B cell (primary cell): ENCODE measurements at regions not wholly inside any gene's neighbourhood (a gene's known extent, or its start where the extent isn't known, plus 50 kb on each side); places are given as distances from the start of the nearest gene placed in this dataset.

Experiments used
- ATAC-seq: fragments of 200-7000 bp; cut with Tn5 transposase; one replicate; pipeline ENCODE4 v1.10.0; 2021; ENCODE audit warnings: low read depth, mild to moderate bottlenecking, moderate number of reproducible peaks, moderate library complexity
- CTCF ChIA-PET: fragments of 350-600 bp; sonication (Branson Sonifier 250); formaldehyde crosslinking; loops from one replicate; lab custom pipeline; 2021; ENCODE audit warnings: antibody characterized with exemption, inconsistent platforms; lab: Charles Lee
- POLR2A ChIA-PET: fragments of 350-600 bp; sonication (Branson Sonifier 250); formaldehyde crosslinking; loops from one replicate; lab custom pipeline; 2021; ENCODE audit warnings: antibody characterized with exemption; lab: Charles Lee
- DNase-seq: peaks from one replicate; pipeline ENCODE4 v3.0.0; 2013
- H2AFZ ChIP-seq: 2 replicates; pipeline ENCODE4 v1.6.1; 2012; ENCODE audit warnings: mild to moderate bottlenecking, low read depth, low read length; ENCODE audit not compliant: insufficient read depth, poor library complexity, severe bottlenecking
- H3K27ac ChIP-seq, 2 donors: 1 replicate in 1 of 2; 2 replicates in 1 of 2; pipeline ENCODE4 v1.5.1; 2012 to 2013; ENCODE audit warnings: low read length in 2 of 2, mild to moderate bottlenecking in 2 of 2, moderate library complexity in 1 of 2
- H3K27me3 ChIP-seq, 4 experiments: fragments of 200-600 bp in 1 of 4; sonication (generic) in 1 of 4; replicated peaks in 1 of 4; 1 replicate in 2 of 4; 2 replicates in 2 of 4; pipeline versions ENCODE4 v1.6.1 to v1.7.0; 2013 to 2016; ENCODE audit warnings: low read length in 3 of 4, mild to moderate bottlenecking in 2 of 4, mixed read lengths in 1 of 4, moderate library complexity in 1 of 4; ENCODE audit not compliant: insufficient read depth in 4 of 4, control insufficient read depth in 3 of 4; ENCODE audit errors: control extremely low read depth in 1 of 4
- H3K36me3 ChIP-seq, 2 experiments: replicated peaks in 1 of 2; 1 replicate in 1 of 2; 2 replicates in 1 of 2; pipeline versions ENCODE4 v1.6.1 to v1.7.1; 2013; ENCODE audit warnings: low read length in 1 of 2; ENCODE audit not compliant: insufficient read depth in 2 of 2, control insufficient read depth in 1 of 2; ENCODE audit errors: control extremely low read depth in 1 of 2, extremely low read depth in 1 of 2
- H3K4me1 ChIP-seq, 2 donors: fragments of 200-600 bp in 1 of 2; sonication (generic) in 1 of 2; 1 replicate in 1 of 2; 2 replicates in 1 of 2; pipeline versions ENCODE4 v1.5.1 to v1.6.1; 2013 to 2017; ENCODE audit warnings: low read length in 2 of 2; ENCODE audit not compliant: control insufficient read depth in 2 of 2, insufficient read depth in 2 of 2
- H3K4me2 ChIP-seq: replicated peaks from 2 replicates; pipeline ENCODE3; 2012; ENCODE audit warnings: mild to moderate bottlenecking, low read depth, low read length; ENCODE audit not compliant: poor library complexity, severe bottlenecking
- H3K4me3 ChIP-seq, 5 experiments: fragments of 200-600 bp in 1 of 5; sonication (generic) in 1 of 5; 1 replicate in 3 of 5; 2 replicates in 2 of 5; pipeline versions ENCODE4 v1.5.1 to v1.7.0; 2011 to 2016; ENCODE audit warnings: low read length in 4 of 5, mild to moderate bottlenecking in 4 of 5, low read depth in 2 of 5, control low read depth in 1 of 5, moderate library complexity in 1 of 5; ENCODE audit not compliant: insufficient read depth in 1 of 5; ENCODE audit errors: control extremely low read depth in 1 of 5, extremely low read depth in 1 of 5
- H3K79me2 ChIP-seq: fragments of 200-600 bp; sonication (generic); one replicate; pipeline ENCODE4 v1.6.0; 2016; ENCODE audit warnings: low read length; ENCODE audit not compliant: control insufficient read depth, insufficient read depth
- H3K9ac ChIP-seq: fragments of 200-600 bp; sonication (generic); 2 replicates; pipeline ENCODE4 v1.6.1; 2017; ENCODE audit warnings: mild to moderate bottlenecking, low read length, moderate library complexity
- H3K9me3 ChIP-seq, 3 donors: one replicate each; pipeline versions ENCODE4 v1.6.1 to v1.7.1; 2013; ENCODE audit warnings: low read length in 2 of 3; ENCODE audit not compliant: control insufficient read depth in 2 of 3, insufficient read depth in 1 of 3; ENCODE audit errors: control extremely low read depth in 1 of 3
- H4K20me1 ChIP-seq: 2 replicates; pipeline ENCODE4 v1.6.0; 2012; ENCODE audit warnings: mild to moderate bottlenecking, low read length; ENCODE audit not compliant: insufficient read depth, control insufficient read depth, poor library complexity, severe bottlenecking
- H3K27ac Mint-ChIP-seq: one replicate; pipeline ENCODE4 v1.8.0; 2021; ENCODE audit warnings: mixed read lengths
- H3K27me3 Mint-ChIP-seq: one replicate; pipeline ENCODE4 v1.8.0; 2021; ENCODE audit warnings: mixed read lengths
- H3K4me1 Mint-ChIP-seq: one replicate; pipeline ENCODE4 v1.8.0; 2021; ENCODE audit warnings: mixed read lengths
- H3K4me3 Mint-ChIP-seq: one replicate; pipeline ENCODE4 v1.8.0; 2021; ENCODE audit warnings: mixed read lengths
- H3K9me3 Mint-ChIP-seq: one replicate; pipeline ENCODE4 v1.8.0; 2022; ENCODE audit warnings: mixed read lengths; ENCODE audit not compliant: insufficient read depth
- EZH2 ChIP-seq: IDR thresholded peaks from 2 replicates; pipeline ENCODE4 v1.6.1; 2012; ENCODE audit warnings: borderline replicate concordance, low read depth, mild to moderate bottlenecking, moderate library complexity, low read length; ENCODE audit not compliant: insufficient read depth, poor library complexity, severe bottlenecking
- WGBS: methylation state at CpG from one replicate; pipeline ENCODE4 v1.1.5; 2013; ENCODE audit warnings: missing lambda C conversion rate; ENCODE audit not compliant: insufficient coverage; 5-methylcytosine and 5-hydroxymethylcytosine counted together
- intact Hi-C: fragments of 100-400 bp; cut with micrococcal nuclease; formaldehyde crosslinking; loops from one replicate; pipeline ENCODE4 v1.10.0; 2022
- TF ChIP-seq, protein P1 (sequence below): fragments of 200-600 bp; IDR thresholded peaks from one replicate; pipeline ENCODE4 v1.8.0; 2022; ENCODE audit warnings: antibody characterized with exemption, mild to moderate bottlenecking

DNA sequence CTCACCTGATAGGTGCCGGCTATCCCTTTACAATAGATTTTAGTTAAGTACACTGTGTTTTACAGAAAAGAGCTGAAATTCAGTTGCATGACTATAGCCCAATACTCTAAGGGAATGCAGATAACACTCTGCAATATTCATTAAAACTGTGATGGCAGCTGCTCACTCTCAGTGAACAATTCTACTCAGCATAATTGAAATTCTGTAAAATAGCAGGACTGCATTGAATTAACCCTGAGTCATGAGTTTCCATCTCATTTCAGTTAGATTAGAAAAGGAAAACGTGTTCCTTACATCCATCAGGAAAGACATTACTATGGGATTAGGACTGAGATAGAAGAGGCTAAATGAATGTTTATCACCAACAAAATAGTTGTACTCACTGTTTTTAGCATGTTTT lies 613.3 kb upstream of the JAG1 start:
- no peak for TF ChIP-seq EZH2
- TF ChIP-seq, protein P1, sequence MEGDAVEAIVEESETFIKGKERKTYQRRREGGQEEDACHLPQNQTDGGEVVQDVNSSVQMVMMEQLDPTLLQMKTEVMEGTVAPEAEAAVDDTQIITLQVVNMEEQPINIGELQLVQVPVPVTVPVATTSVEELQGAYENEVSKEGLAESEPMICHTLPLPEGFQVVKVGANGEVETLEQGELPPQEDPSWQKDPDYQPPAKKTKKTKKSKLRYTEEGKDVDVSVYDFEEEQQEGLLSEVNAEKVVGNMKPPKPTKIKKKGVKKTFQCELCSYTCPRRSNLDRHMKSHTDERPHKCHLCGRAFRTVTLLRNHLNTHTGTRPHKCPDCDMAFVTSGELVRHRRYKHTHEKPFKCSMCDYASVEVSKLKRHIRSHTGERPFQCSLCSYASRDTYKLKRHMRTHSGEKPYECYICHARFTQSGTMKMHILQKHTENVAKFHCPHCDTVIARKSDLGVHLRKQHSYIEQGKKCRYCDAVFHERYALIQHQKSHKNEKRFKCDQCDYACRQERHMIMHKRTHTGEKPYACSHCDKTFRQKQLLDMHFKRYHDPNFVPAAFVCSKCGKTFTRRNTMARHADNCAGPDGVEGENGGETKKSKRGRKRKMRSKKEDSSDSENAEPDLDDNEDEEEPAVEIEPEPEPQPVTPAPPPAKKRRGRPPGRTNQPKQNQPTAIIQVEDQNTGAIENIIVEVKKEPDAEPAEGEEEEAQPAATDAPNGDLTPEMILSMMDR: no peak
- no peaks in the 10 kb centered on the region for H3K4me1 ChIP-seq
- H3K79me2 ChIP-seq: no peaks in the 10 kb centered on the region

DNA sequence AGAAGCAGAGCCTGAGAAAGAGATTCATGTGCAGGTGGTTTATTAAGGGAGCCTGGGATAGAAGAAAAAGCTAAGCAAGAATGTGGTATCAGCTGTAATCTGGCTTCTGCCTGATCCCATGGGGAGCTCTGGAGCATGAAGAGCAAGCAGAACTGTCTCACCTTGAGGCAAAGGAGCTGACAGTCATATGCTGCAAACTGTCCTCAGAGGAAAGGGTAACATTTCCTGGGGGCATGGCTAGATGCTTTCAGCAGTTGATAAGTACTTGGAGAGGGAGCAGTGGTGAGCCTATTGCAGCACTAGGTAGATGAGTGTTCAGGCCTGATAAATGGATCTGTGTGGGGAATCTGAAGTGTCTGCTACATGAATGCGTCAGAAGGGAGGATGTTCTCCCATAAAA lies 621.5 kb upstream of the BTBD3 start:
- ATAC-seq: no peak
- Histone ChIP-seq H3K9me3 (no peaks in the 10 kb centered on the region), H3K4me1 (no peaks in the 10 kb centered on the region), H3K79me2 (no peaks in the 10 kb centered on the region), H3K27me3 (no peaks in the 10 kb centered on the region), H3K9ac (no peak overlapping the region), H2AFZ (no peak overlapping the region), H3K36me3 (no peaks in the 10 kb centered on the region), H4K20me1 (no peaks in the 10 kb centered on the region), H3K4me2 (no peak overlapping the region), H3K27ac (no peak overlapping the region), H3K4me3 (no peak overlapping the region)
- peaks cover 4% of the 10 kb centered on the region for H3K9me3 Mint-ChIP-seq
- H3K4me1 Mint-ChIP-seq: no peaks in the 10 kb centered on the region
- no peak for DNase-seq
- no peak overlapping the region for H3K4me3 Mint-ChIP-seq
- CTCF ChIA-PET: no interaction called here
- no peak overlapping the region for H3K27ac Mint-ChIP-seq
- WGBS: no CpG with 5 or more reads among the region's 1 CpG
- H3K27me3 Mint-ChIP-seq: no peaks in the 10 kb centered on the region
- POLR2A ChIA-PET: no interaction called here
- intact Hi-C loops: no loop called here
- no peak for TF ChIP-seq EZH2
- TF ChIP-seq, protein P1: no peak

More for the DNA sequence above, 613.3 kb upstream of the JAG1 start:
- Mint-ChIP-seq H3K9me3 (peaks cover 2% of the 10 kb centered on the region), H3K27me3 (no peaks in the 10 kb centered on the region), H3K27ac (no peak overlapping the region), H3K4me1 (no peaks in the 10 kb centered on the region), H3K4me3 (no peak overlapping the region)
- H4K20me1 ChIP-seq: no peaks in the 10 kb centered on the region
- POLR2A ChIA-PET: no interaction called here
- H3K4me3 ChIP-seq: no peak overlapping the region
- no peaks in the 10 kb centered on the region for H3K27me3 ChIP-seq
- H3K4me2 ChIP-seq: no peak overlapping the region
- H3K9ac ChIP-seq: no peak overlapping the region
- H3K9me3 ChIP-seq: no peaks in the 10 kb centered on the region
- H2AFZ ChIP-seq: no peak overlapping the region
- no peak overlapping the region for H3K27ac ChIP-seq
- DNase-seq (no peak), ATAC-seq (no peak)
- CTCF ChIA-PET: no interaction called here
- intact Hi-C loops: no loop called here
- no peaks in the 10 kb centered on the region for H3K36me3 ChIP-seq
- WGBS: no CpG with 5 or more reads among the region's 2 CpGs
